Cardiac muscle cell (in vitro differentiated cells and primary cell): ENCODE measurements at regions not wholly inside any gene's neighbourhood (a gene's known extent, or its start where the extent isn't known, plus 50 kb on each side); places are given as distances from the start of the nearest gene placed in this dataset.

ENCODE experiments used
- DNase-seq, 2 donors: peaks; one replicate each; pipeline versions ENCODE4 v3.0.0 to v3.0.0-alpha.2; 2010 to 2017; ENCODE audit warnings: low read depth in 1 of 2, low spot score in 1 of 2
- H3K27ac ChIP-seq: fragments of 200-600 bp; sonication (generic); 2 replicates; pipeline ENCODE4 v1.5.1; 2016
- H3K27me3 ChIP-seq: fragments of 200-600 bp; sonication (generic); 2 replicates; pipeline ENCODE4 v1.6.0; 2016; ENCODE audit warnings: control low read depth
- H3K36me3 ChIP-seq: fragments of 200-600 bp; sonication (generic); 2 replicates; pipeline ENCODE4 v1.5.1; 2016; ENCODE audit warnings: control low read depth
- H3K4me1 ChIP-seq: fragments of 200-600 bp; sonication (generic); 2 replicates; pipeline ENCODE4 v1.8.1; 2017; ENCODE audit warnings: low read depth, mild to moderate bottlenecking, mixed run types
- H3K4me3 ChIP-seq: fragments of 200-600 bp; sonication (generic); 2 replicates; pipeline ENCODE4 v1.5.1; 2016; ENCODE audit warnings: mild to moderate bottlenecking
- H3K9me3 ChIP-seq: fragments of 200-600 bp; sonication (generic); 2 replicates; pipeline ENCODE4 v1.5.1; 2017; ENCODE audit warnings: low read depth, mild to moderate bottlenecking, control low read depth
- TF ChIP-seq, protein P1 (sequence below): IDR thresholded peaks from 2 replicates; pipeline ENCODE4 v1.5.1; 2012; ENCODE audit warnings: low read depth, mild to moderate bottlenecking, low read length

- Histone ChIP-seq H3K27ac (no peak overlapping the region), H3K36me3 (no peaks in the 10 kb centered on the region), H3K9me3 (no peaks in the 10 kb centered on the region), H3K27me3 (no peaks in the 10 kb centered on the region), H3K4me1 (no peaks in the 10 kb centered on the region), H3K4me3 (no peak overlapping the region)
- no peak for DNase-seq
- TF ChIP-seq, protein P1, sequence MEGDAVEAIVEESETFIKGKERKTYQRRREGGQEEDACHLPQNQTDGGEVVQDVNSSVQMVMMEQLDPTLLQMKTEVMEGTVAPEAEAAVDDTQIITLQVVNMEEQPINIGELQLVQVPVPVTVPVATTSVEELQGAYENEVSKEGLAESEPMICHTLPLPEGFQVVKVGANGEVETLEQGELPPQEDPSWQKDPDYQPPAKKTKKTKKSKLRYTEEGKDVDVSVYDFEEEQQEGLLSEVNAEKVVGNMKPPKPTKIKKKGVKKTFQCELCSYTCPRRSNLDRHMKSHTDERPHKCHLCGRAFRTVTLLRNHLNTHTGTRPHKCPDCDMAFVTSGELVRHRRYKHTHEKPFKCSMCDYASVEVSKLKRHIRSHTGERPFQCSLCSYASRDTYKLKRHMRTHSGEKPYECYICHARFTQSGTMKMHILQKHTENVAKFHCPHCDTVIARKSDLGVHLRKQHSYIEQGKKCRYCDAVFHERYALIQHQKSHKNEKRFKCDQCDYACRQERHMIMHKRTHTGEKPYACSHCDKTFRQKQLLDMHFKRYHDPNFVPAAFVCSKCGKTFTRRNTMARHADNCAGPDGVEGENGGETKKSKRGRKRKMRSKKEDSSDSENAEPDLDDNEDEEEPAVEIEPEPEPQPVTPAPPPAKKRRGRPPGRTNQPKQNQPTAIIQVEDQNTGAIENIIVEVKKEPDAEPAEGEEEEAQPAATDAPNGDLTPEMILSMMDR = no peak
Measured at GRCh38 chr2:128681507-128681906, 362.8 kb upstream of the HS6ST1 start.

- Histone ChIP-seq H3K4me3 (no peak overlapping the region), H3K9me3 (no peaks in the 10 kb centered on the region), H3K27ac (no peak overlapping the region), H3K27me3 (no peaks in the 10 kb centered on the region), H3K4me1 (no peaks in the 10 kb centered on the region), H3K36me3 (no peaks in the 10 kb centered on the region)
- TF ChIP-seq, protein P1 = no peak
- DNase-seq = no peak
Measured at GRCh38 chr2:128682266-128682665, 363.6 kb upstream of the HS6ST1 start.

- Histone ChIP-seq H3K4me1 (no peaks in the 10 kb centered on the region), H3K4me3 (no peak overlapping the region), H3K27me3 (no peaks in the 10 kb centered on the region), H3K27ac (no peak overlapping the region), H3K9me3 (no peaks in the 10 kb centered on the region), H3K36me3 (no peaks in the 10 kb centered on the region)
- no peak for DNase-seq
- TF ChIP-seq, protein P1 = no peak
Measured at GRCh38 chr2:128682729-128683284, 364.1 kb upstream of the HS6ST1 start.

DNA sequence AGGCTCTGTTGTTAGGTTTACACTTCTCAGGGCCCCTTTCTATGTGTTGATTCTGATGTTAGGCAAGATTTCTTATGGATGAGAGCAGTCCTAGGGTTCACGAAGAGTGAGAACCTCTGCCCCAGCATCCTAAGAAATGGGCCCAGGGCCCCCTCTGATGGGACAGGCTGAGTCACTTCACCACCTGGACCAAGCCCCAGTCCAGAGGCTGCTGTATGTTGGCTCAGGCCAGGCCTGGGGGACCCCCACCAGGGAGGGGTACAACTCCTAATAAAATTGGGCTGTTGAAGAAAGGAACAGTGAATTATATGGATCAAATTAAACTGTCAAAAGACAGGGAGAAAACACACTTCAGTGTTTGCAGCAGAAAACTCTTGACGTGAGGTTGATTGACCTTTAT, 365.9 kb upstream of the HS6ST1 start:
- no peaks in the 10 kb centered on the region for H3K36me3 ChIP-seq
- no peaks in the 10 kb centered on the region for H3K9me3 ChIP-seq
- H3K4me1 ChIP-seq = no peaks in the 10 kb centered on the region
- DNase-seq = no peak
- TF ChIP-seq, protein P1 = no peak
- H3K4me3 ChIP-seq = no peak overlapping the region
- no peaks in the 10 kb centered on the region for H3K27me3 ChIP-seq
- no peak overlapping the region for H3K27ac ChIP-seq

GRCh38 chr2:128685841-128686496, 367.3 kb upstream of the HS6ST1 start:
- H3K36me3 ChIP-seq = no peaks in the 10 kb centered on the region
- DNase-seq = no peak

More at GRCh38 chr2:128685841-128686496, 367.3 kb upstream of the HS6ST1 start:
- TF ChIP-seq, protein P1 = no peak
- Histone ChIP-seq H3K4me1 (no peaks in the 10 kb centered on the region), H3K4me3 (no peak overlapping the region), H3K27me3 (no peaks in the 10 kb centered on the region), H3K9me3 (no peaks in the 10 kb centered on the region), H3K27ac (no peak overlapping the region)
